Right renal pelvis (tissue), 4 donors: ENCODE measurements at regions not wholly inside any gene's neighbourhood (a gene's known extent, or its start where the extent isn't known, plus 50 kb on each side); places are given as distances from the start of the nearest gene placed in this dataset.

ENCODE experiments used
- DNase-seq, 4 donors: peaks; one replicate each; pipeline ENCODE4 v3.0.0-alpha.2; 2013; ENCODE audit warnings: low read depth in 4 of 4, low spot score in 3 of 4, missing footprints in 1 of 4

DNA sequence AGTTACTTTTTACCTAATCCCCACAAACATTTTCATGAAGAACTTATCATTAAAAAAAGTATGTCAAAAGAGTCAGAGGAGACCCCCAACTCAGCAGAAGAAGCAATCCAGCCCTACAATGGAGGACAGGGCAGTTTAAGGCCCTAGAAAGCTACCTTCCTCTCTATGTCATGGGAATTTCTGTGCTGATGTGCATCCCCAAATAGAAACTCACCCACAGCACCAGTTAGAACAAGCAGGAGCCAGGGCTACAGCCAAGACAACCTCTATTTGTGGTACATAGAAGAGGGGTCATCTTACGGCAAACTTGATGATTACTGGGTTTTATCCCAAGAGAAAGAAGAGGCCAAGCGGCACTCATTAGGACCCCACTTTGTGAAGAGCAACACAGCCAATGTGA is 160.9 kb upstream of the CCDC150 start:
- no peak for DNase-seq

DNA sequence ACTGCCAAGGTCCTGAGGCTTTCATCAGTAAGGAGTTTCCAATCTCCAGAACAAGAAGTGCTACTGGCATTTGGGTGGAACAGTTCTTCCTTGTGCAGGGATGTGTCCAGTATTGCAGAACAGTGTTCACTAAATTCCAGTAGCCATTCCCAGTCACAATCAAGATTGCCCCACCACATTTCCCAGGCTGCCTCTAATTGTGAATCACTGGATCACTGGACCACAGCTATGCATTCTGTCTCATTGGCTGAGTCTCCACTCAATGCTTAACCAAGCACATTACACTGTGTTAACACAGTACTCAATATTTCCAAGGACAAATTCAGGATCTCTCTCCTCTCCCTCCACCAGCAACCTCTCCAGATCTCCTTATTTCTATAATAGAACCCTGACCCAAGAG is 160.2 kb upstream of the CCDC150 start:
- no peak for DNase-seq

GRCh38 chr2:196480653-196481323 is 158.7 kb upstream of the CCDC150 start:
- no peak for DNase-seq

GRCh38 chr2:196481324-196481697 is 158.2 kb upstream of the CCDC150 start:
- DNase-seq: no peak

DNA sequence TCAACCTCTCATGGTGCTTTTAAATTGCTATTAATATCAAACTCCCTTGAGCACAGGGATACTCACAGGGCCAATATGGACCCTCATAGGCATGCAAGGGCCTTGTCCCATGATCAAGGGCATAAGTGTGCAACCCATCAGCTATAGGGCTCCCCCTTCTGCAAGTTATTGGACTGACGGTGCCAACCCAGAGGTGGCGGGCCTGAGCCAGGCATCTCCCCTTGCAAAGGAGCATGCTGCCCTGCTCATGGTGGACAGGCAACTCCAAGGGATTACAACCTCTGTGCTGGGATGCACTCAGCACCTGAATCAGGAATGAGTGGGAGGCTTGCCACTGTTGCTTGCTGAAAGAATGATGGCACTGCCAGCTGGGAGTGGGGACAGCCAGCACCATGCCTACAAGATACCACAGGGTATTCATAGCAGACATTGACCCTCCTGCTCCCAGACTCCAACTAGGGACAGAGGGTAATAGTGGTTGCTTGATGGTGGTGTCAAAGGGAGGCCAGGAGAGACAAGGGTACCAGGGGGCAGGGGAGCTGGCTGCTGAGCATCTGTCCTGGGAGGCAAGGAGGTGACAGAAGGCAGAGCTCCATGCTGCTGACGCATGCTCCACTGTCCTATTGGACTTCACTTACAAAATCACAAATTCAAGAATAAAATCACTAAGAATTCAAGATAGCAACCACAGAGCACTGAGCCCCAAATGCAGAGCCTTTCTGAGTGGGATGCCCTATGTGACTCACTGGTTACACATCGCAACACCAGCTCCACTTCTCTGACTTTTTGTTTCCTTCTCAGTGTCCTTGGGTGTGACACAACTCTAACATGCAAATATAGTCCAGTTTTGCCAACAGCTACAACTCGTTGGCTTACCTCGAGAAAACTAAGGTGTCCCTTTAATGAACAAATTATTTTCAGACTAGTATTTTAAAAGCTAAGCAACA is 157.1 kb upstream of the CCDC150 start:
- no peak for DNase-seq

- DNase-seq: no peak
Measured at GRCh38 chr2:196486146-196486545, 153.4 kb upstream of the CCDC150 start.

DNA sequence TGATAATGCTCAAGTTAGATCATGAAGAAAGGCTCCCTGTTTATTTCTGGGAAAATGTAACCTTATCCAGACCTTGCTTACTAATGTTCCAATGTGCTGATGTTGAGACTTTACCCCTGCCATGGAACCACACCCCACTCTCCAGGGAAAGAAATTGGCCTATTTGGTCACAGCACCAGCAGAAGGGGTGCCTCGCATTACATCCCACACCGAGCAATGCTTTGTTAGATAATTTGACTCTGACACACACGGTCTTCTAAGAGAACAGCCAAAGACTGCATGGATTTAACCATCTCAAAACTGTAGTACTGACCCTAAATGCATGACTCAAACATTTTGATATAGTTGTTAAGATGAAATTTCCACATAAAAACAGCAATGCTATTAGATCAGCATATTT is 152.1 kb upstream of the CCDC150 start:
- no peak for DNase-seq

GRCh38 chr2:196489371-196489770 is 150.1 kb upstream of the CCDC150 start:
- DNase-seq: no peak

GRCh38 chr2:196492946-196493345 is 146.6 kb upstream of the CCDC150 start:
- DNase-seq: no peak

DNA sequence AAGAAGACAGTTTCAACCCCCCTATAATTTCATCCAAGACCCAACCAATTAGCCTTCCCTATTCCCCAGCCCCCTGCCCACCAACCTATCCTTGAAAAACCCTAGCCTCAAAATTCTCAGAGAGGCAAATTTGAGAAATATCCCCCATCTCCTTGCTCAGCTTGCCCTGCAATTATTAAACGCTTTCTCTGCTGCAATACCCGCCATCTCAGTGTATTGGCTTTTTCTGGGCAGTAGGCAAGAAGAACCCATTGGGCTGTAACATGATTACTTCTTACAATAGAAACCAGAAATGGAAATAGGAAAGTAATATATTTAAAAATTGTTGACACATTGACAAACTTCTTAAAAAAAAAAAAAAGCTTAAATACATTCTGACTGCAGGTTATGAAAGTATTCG is 140.6 kb upstream of the CCDC150 start:
- DNase-seq: no peak

DNA sequence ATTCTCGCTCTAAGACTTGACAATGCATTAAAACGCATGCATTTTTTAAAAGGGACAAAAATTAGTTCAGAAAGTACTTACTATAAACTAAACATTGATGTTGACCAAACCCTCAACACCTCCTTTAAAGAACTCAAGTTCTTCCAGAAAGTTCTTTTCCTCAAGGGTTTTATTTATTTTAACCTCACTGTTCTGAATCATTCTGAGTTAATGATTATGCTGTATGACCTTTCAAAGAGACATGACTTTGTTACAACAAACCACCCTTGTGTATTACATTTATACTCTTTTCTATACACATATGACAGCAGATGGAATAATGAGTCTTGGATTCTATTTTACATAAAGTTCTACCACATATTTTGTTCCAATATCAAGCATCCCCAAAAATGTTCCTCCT is 139.8 kb upstream of the CCDC150 start:
- DNase-seq: no peak

- DNase-seq: no peak
Measured at GRCh38 chr2:196500686-196501431, 138.7 kb upstream of the CCDC150 start.

- no peak for DNase-seq
Measured at GRCh38 chr2:196501836-196502235, 137.7 kb upstream of the CCDC150 start.

DNA sequence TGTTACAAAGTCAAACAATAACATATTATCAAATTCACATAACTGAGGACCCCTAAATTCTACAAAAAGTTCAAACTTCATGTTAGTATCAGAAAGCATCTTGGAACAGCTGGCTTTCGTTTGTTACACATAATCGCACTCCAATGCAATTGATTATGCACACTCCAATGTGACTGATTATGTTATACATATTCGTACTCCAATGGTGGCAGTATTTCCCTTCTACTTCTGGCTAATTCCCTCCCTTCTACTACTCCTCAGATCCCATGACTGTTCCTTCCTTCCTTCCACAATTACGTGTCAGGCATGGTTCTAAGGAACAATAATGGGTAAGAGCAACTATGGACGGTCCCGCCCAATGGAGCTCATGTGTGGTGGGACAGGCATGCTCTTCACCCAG is 137.1 kb upstream of the CCDC150 start:
- DNase-seq: no peak

DNA sequence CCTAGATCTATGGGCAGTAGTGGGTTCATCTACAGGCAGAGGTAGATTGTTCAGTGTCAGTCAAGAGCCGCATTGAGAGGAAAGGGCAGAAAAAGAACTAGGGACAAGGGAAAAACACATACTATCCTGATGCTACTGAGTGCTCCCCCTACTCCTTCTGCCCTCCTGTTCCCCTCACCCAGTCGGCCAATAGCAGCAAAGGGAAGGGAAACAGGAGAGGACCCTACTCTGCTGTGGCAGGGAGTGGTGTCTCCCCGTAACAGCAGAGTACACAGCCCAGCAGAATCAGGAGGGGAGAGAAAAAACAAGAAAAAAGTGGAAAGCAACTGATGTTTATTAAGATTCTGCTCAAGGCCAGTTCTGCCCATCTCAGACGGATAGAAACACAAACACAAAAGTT is 136.1 kb upstream of the CCDC150 start:
- no peak for DNase-seq

DNA sequence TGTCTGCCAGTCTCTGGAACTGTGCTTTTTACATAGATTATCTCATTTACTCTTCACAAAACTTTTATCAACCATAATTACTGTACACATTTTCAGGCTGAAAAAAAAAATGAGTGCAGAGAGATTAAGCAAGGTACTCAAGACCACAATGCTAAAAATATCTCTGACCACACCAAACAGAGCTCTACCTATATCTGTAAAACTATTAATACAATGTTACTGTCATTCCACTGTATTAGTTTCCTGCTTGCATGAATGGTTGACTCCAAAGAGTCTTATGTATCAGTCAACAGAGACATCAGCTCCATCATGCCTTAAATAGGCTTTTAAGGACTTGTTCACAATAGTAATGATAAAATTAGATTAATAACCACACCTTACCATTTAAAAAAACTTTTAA is 134.7 kb upstream of the CCDC150 start:
- no peak for DNase-seq

GRCh38 chr2:196510246-196510645 is 129.3 kb upstream of the CCDC150 start:
- DNase-seq: no peak

DNA sequence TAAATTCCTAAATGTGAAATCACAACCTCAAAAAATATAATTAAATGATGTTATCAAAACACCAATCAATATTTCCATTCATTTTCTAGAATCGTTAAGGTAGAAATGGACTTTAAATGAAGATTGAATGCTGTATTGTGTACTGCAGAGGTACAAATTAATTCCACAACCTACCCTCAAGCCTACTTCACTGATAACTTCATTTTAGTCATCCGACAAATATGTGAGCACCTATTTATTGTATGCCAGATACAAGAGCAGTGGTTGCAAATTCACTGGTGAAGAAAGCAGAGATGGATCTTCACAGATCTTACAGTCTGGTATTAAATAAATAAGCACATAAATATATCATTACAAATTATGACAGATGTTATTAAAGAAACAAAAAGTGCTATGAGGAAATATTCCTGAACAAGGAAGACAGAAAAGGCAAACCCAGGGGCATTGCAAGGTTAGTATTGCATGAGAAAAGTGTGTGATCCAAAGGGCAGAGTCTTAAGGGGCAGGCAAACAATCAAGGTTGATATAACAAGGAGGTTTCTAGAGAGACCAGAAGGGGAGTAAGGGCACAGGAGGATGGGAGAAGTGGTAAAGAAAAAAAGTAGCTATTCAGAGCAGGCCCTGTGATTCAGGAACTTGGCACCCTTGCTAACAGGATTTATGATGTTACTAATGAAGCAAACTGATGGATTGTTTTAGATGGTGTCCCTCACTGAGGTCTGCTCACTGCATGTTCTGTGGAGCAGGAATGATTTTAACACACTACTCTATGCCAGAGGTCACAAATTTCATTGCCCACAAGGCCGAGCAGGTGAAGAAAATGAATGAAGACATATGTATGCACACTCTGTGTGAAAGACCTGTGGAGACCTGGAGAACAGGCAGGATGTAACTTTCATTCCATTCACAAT is 128.0 kb upstream of the CCDC150 start:
- no peak for DNase-seq

- DNase-seq: no peak
Measured at GRCh38 chr2:196513796-196514526, 125.6 kb upstream of the CCDC150 start.

DNA sequence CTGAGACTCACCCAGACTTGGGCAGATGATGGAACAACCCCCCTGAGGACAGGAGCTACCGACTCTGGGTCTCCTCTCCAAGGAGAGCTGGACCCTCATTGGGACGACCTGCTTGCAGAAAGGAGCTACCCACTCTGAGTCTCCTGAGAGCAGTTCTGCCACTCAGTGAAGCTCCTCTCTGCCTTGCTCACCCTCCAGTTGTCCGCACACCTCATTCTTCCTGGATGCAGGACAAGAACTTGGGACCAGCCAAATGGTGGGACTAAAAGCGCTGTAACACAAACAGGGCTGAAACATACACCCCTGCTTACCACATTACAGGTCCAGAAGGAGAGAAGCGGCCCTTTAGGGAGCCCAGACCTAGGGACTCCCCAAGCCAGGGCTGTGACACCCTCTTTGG is 124.9 kb upstream of the CCDC150 start:
- no peak for DNase-seq
